HCT116 (cell line): ENCODE measurements at regions not wholly inside any gene's neighbourhood (a gene's known extent, or its start where the extent isn't known, plus 50 kb on each side); places are given as distances from the start of the nearest gene placed in this dataset.

Experiments used
- POLR2A ChIP-seq: IDR thresholded peaks from 2 replicates; pipeline ENCODE4 v1.7.0; 2011; ENCODE audit warnings: borderline replicate concordance; ENCODE audit not compliant: insufficient read depth, insufficient read length; ENCODE audit errors: extremely low read depth
- YY1 ChIP-seq: IDR thresholded peaks from 2 replicates; pipeline ENCODE4 v1.6.1; 2011; ENCODE audit warnings: low read length, low read depth, moderate library complexity, mild to moderate bottlenecking; ENCODE audit not compliant: insufficient replicate concordance; ENCODE audit errors: extremely low read depth

- TF ChIP-seq POLR2A = no peak
- TF ChIP-seq YY1 = no peak
These were observed 295.1 kb upstream of the ANO5 start for GRCh38 chr11:21897752-21898151.
